ENCODE measurements at regions not wholly inside any gene's neighbourhood (a gene's known extent, or its start where the extent isn't known, plus 50 kb on each side); places are given as distances from the start of the nearest gene placed in this dataset.

- no peak for TF ChIP-seq POLR2A (IDR thresholded peaks at IDR 0.05)
- no peak for TF ChIP-seq EP300 (IDR thresholded peaks at IDR 0.05)
Measured at GRCh38 chr15:79610021-79610420, 177.9 kb downstream of the MINAR1 start.

Data from upper lobe of left lung (tissue), 4 donors.